NCI-H1417 (cell line): ENCODE measurements at regions not wholly inside any gene's neighbourhood (a gene's known extent, or its start where the extent isn't known, plus 50 kb on each side); places are given as distances from the start of the nearest gene placed in this dataset.
"Not testable (repeated sequence)": the region's sequence is repeated elsewhere in the genome, so short reads cannot be mapped to it uniquely, and the experiment has no call there.

Source experiments
- DNase-seq, 3 experiments: peaks; one replicate each; lab custom pipeline; 2025; lab: John Stamatoyannopoulos, UW

- DNase-seq: no peak
These were observed 980.8 kb upstream of the CTNND2 start for GRCh38 chr5:12885018-12885417.

DNA sequence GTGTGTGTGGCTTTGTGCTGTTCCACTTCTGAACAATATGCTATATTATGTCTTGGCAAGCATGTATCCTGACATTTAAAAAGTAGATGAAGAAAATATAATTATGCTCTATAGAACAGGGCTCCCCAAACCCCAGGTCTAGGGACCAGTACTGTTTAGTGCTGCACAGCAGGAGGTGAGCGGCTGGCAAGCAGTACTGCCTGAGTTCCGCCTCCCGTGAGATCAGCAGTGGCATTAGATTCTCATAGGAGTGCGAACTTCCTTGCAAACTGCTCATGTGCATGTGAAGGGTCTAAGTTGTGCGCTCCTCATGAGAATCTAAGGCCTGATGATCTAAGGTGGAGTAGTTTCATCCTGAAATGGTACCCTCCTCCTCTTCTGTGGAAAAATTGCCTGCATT is 979.1 kb upstream of the CTNND2 start:
- no peak for DNase-seq

GRCh38 chr5:12876541-12877298 is 972.5 kb upstream of the CTNND2 start:
- no peak for DNase-seq

DNA sequence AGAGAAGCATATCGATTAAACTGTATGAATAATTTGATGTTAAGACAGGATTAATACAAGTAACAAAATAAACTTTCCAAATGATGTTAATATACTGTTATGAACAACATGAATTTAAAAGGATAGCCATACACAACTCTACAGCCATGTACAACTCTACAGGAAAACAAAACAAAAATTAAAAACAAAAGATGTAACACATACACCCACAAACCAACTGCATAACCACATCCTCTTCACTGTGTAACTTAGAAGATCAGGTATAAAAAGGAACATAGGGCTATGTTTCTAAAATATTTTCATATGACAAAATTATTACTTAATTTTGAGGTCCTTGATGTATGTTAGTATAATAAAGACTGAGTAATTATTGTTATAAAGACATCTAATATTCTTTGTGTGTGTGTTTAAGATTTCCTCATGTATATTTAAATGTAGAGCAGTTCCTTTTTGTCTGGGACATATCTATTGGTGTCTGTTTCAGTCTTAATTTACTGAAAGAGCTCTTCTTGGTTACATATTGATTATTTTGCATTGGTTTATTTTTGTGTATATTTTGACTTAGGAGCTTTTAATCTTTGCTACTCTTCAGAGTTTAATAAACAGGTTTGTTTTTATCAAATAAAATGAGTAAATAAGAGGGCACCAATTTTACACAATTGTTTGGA is 966.8 kb upstream of the CTNND2 start:
- no peak for DNase-seq

DNA sequence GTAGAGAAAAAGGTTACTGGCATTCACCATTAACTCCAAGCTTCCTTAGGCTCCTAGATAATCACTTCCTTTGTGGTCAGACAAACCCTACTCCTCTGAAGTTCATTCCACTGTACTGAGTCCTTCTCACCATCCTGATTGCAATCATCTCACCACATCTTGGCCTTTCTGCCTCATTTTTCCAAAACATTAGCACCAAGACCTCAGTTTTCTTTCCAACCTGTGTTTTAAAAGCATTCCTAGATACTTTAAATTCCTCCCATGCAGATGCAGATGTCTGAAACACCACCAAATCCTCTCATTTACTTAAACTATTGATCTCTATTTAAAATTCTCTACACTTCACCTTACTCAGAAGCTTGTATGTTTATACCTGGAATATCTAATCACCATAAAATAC is 961.3 kb upstream of the CTNND2 start:
- DNase-seq: no peak

- DNase-seq: no peak
These were observed 957.8 kb upstream of the CTNND2 start for GRCh38 chr5:12861886-12862654.

DNA sequence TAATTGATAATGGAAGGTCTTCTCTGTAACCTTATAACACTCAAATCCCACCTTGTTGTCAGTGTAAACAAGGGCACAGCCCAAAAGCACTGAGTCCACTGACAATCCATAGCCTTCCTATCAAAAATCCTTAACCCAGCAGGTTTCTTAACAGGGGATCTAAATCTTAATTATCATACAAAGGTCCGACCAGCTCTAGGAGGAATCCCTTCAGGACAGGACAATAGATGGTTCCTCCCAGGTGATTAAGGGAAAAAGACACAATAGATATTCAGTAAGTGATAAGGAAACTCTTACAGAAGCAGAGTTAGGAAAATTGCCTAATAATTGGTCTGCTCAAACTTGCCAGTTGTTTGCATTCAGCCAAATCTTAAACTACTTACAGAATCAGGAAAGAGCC is 951.9 kb upstream of the CTNND2 start:
- DNase-seq: not testable (repeated sequence)

- DNase-seq: no peak
These were observed 950.1 kb upstream of the CTNND2 start for GRCh38 chr5:12854386-12854785.

GRCh38 chr5:12851761-12852160 is 947.5 kb upstream of the CTNND2 start:
- DNase-seq: no peak

DNA sequence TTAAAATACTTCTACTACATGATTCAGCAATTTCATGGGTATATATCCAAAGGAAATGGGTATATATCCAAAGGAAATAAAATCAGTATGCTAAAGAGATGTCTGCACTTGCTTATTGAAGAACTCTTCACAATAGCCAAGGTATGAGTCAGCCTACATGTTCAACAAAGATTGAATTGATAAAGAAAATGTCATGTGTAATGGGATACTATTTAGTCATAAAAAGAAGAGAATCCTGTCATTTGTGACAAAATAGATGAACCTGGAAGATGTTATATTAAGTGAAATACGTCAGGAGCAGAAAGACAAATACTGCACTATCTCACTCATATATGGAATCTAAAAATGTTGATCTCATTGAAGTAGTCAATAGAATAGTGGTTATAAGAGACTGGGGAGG is 944.5 kb upstream of the CTNND2 start:
- no peak for DNase-seq

GRCh38 chr5:12845549-12846159 is 941.4 kb upstream of the CTNND2 start:
- DNase-seq: no peak

DNA sequence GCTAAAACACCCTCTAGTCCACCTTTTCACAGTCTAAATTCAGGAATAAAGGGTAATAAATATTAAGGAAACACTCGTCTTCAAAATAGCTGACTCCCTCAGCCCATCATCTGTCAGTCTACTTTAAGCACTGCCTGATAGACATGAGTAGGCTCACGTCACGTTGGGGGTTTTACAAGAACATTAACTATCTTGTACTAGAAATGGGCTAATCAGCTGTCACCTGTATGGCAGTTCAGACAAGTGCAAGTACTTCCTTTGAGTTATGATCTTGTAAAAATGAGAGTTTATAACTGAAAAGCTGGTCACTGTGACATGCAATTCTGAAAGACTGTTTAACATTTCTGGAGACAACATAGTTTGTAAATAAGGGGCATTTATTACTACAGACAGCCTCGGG is 936.7 kb upstream of the CTNND2 start:
- peak in 1 of 3 experiments; percentile 7 for DNase-seq

- no peak for DNase-seq
These were observed 933.3 kb upstream of the CTNND2 start for GRCh38 chr5:12837592-12837991.

DNA sequence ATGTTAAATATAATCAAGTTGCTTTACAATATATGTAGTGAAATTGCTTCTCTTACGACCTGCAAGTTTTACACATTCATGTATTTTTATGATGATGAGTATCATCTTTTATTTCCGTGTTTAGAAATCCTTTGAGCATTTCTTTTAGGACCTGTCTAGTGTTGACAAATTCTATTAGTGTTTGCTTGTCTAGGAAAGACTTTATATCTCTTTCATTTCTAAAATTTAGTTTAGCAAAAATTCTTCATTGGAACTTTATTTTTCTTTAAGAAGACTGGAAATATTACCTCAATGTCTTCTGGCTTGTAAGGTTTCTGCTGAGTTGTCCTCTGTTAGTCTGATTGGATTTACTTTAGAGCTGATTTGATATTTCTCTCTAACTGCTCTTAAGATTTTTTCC is 920.9 kb upstream of the CTNND2 start:
- no peak for DNase-seq

GRCh38 chr5:12805165-12805698 is 901.0 kb upstream of the CTNND2 start:
- peak in 2 of 3 experiments; percentile 39 to 44 for DNase-seq

DNA sequence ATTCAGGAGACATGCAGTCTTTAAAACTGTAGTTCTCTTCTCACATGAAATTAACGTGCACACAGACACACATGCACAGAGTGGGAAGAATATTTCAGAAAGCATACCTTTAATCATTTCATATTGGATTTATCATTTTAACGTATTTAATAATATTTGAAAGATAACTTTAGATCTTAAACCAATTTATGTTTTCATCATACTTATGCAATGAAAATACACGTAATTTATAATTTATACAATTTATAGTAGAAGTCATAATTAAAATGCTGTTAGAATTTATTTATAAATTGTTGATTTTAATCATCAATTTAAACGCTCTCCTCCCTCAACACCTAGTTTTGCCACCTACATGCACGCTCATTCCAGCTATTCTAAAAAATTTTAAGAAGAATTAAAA is 894.9 kb upstream of the CTNND2 start:
- DNase-seq: no peak

DNA sequence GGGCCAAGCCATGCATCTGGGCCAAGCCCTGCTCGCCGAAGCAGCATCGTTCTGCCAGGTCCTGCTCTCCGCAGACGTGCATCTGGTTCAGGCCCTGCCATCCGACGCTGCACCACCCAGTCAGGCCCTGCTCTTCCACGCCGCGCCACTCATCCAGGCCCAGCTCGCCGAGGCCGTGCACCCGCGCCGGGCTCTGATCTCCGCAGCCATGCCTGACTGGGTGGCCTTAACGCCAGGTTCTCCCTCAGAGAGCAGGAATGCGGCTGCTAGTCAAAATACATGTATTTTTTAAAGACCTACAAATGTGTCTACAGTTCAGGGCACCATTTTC is 891.1 kb upstream of the CTNND2 start:
- DNase-seq: no peak

DNA sequence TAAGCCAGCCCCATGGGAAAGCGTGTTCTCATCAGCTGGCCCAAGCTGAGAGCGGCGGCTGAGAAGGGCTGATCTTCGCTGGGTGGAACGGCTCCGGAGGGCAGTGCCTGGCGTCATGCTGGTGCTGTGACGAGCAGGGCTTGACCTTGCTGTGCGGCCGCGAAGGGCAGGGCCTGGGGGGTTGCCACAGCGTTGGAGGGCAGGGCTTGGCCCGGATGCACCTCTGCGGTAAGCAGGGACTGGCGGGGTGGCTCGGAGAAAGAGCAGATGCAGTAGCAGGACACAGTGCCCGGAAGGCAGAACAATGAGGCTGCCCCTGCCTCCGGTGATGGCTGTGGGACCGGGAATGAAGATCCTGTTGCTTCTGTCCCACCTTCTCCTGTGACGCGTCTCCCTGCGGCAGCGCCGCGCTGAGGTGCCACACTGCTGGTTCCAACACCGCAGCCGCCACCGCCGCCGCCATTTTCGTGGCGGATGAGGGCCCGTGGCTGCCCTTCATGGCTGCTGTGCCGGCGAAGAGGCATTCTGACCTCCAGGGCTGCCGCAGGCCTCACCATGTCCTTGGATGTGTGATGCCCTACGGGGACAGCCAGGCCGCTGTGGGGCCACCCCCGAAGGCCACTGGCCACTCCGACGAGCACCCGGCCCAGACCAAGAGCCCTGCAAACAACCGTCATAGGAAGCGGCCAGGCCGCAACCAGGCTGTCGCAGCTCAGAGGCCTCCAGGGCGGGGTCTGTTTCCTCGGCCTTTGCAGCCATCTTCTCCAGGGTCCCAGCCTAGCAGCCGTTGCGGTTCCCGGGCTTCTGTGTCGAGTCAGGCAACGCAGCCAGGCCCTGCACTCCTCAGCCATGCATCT is 890.5 kb upstream of the CTNND2 start:
- DNase-seq: no peak

DNA sequence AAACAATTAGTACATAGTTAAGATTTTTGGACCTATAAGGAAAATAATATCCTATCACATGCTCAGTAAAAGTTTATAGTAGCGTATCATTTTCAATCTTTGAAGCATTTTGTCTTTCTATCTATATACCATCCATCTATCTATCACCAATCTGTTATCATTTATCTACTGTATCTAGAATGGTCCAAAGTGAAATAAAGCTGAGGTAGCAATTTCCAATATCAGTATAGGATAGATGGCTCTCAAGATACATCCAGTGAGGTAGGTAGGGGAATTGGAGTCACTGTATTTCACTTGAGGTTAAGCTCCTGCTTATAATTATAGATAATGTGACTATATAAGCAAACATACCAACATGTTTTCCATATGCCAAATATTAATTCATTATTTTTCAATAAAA is 889.1 kb upstream of the CTNND2 start:
- DNase-seq: no peak

GRCh38 chr5:12780536-12780935 is 876.3 kb upstream of the CTNND2 start:
- no peak for DNase-seq

- no peak for DNase-seq
These were observed 873.1 kb upstream of the CTNND2 start for GRCh38 chr5:12777342-12777741.
